GM18508 (cell line): ENCODE measurements at regions not wholly inside any gene's neighbourhood (a gene's known extent, or its start where the extent isn't known, plus 50 kb on each side); places are given as distances from the start of the nearest gene placed in this dataset.
"Not testable (repeated sequence)": the region's sequence is repeated elsewhere in the genome, so short reads cannot be mapped to it uniquely, and the experiment has no call there.

Source experiments
- ATAC-seq: cut with Tn5 transposase; IDR thresholded peaks from one replicate; pipeline ENCODE4 v1.9.1; 2021; ENCODE audit warnings: moderate number of reproducible peaks; ENCODE audit not compliant: insufficient read depth, unreplicated experiment

DNA sequence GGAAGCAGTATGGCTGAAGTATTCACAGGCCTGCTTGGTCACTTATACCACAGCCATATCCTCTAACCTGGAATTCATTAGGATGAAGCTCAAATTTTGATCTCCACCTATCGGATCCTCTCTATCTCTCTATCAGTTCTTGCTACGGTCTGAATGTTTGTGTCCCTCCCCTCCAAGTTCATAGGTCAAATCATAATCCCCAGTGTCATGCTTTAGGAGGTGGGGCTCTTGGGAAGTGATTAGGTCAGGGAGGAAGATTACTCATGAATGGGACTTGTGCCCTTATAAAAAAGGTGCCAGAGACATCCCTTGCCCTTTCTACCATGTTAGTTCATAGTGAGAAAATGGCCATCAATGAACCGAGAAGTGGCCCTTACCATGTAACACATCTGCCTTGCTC lies 190.8 kb upstream of the MYLIP start:
- no peak for ATAC-seq

DNA sequence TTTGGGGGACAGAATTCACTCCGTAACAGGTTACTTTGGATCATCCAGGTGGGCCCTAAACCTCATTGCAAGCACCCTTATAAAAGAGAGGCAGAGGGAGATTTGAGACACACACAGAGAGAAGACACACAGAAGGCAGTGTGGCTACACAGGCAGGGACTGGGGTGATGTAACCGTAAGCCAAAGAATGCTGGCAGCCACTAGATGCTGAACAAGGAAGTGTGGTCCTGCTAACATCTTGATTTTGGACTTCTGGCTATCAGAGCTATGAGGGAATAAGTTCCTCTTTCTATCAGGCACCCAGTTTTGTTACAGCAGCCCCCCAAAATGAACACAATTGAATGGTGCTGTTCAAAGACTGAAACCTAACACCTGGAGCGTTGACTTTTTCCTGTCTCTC lies 191.3 kb upstream of the MYLIP start:
- ATAC-seq, result no peak

GRCh38 chr6:15936503-15936902 lies 192.4 kb upstream of the MYLIP start:
- peak; percentile 64 for ATAC-seq

GRCh38 chr6:15935661-15936060 lies 193.2 kb upstream of the MYLIP start:
- ATAC-seq, result no peak

GRCh38 chr6:15931697-15932096 lies 197.2 kb upstream of the MYLIP start:
- ATAC-seq, result not testable (repeated sequence)

GRCh38 chr6:15930207-15930606 lies 198.7 kb upstream of the MYLIP start:
- no peak for ATAC-seq

- ATAC-seq, result no peak
These were observed 199.2 kb upstream of the MYLIP start for GRCh38 chr6:15929685-15930084.

DNA sequence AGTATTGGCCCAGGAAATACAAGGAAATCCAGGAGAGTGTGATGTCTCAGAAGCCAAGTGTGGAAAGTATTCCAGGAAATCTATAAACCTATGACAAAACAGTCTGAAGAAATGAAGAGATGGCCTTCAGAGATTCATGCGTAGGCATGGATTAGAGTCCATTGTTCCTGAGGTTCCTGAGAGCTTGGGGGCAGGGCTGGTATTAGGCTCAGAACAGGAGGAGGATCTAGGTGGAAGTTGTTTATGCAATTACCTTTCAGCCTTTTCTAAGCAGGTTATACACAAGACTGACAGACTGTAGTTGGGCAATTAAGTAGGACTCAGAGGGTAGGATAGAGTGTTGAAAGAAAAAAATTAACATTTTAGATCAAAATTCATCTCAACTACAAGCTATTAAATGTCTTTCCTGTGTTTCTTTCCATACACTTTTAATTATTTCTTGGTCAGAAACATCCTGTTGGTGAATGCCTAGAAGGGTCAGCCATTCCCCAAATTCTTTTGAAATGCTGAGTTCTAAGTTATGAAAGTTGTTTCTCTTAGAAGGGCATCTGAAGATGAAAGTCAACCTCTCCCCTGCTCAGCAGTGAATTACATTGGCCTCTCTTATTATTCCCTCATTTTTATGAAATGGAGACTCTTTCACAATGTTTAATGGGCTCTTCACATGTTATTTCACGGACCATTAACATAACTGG lies 201.2 kb upstream of the MYLIP start:
- ATAC-seq, result no peak

DNA sequence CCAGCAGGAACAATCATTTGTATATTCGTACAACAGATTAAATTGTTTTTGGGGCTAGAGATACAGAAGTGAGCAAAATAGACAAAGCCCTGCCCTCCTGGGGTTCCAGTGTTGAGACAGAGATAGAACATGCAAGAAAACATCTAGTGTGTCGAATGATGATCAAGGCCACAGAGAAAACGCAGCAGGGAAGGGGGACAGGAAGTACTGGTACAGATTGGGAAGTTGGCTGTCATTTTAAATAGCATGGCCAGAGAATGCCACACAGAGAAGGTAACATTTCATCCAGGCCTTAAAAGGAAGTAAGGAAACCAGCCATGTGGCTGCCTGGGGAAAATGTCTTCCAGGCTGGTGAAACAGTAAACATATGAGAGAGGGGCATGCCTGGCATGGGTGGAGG lies 202.6 kb upstream of the MYLIP start:
- ATAC-seq, result no peak

DNA sequence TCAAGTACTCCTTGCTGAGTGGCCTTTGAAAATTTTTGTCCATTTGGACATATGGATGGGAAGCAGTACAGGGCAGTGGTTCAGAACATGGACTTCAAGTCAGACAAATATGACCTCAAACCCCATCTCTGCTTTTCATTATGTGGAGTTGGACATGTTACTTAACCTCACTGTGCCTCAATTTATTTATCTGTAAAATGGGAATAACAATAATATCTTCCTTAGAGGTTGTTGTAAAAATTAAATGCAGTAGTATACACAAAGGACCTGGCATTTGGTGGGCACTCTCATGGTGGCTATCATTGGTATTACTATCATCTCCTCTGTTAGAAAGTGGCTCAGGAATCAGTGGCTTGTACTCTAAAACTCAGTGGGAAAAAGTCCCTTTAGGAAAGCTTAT lies 204.0 kb upstream of the MYLIP start:
- no peak for ATAC-seq

DNA sequence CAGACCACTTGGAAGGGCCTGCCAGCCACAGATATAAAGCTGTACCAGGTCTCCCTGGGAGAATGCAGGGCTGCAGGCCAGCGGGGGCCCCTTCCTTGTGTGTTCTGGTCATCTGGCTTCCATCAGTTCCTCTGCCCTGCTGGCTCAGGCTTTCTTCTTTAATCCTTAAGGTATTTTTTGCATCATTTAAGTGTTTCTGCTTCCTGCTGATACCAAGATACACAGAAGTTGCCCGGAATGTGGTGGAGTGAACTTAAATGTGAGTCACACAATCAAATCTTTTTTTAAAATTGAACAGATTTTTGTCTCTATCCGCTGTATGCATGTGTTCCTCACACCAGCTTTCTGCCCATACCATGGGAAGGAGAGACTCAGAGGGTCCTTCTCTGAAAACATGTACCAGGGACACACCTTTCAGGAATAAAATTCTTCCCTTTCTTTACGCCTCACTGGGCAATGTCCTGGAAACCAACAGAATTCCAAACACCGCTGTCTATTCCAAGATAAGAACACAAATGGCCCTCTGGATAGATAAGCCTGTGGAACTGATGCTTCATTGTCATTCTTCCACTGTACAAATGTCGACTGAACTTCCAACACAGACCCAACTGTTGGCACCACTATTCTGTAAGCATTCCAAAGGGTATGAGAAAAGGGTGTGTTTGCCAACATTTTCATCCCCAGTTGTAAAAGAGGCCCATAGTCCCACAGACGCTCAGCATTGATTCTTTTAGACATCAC lies 206.2 kb upstream of the MYLIP start:
- ATAC-seq, result no peak

GRCh38 chr6:15921243-15921642 lies 207.6 kb upstream of the MYLIP start:
- no peak for ATAC-seq

GRCh38 chr6:15916581-15916980 lies 212.3 kb upstream of the MYLIP start:
- no peak for ATAC-seq

GRCh38 chr6:15915508-15916178 lies 213.2 kb upstream of the MYLIP start:
- ATAC-seq, result no peak

- ATAC-seq, result no peak
These were observed 214.3 kb upstream of the MYLIP start for GRCh38 chr6:15914553-15914952.

DNA sequence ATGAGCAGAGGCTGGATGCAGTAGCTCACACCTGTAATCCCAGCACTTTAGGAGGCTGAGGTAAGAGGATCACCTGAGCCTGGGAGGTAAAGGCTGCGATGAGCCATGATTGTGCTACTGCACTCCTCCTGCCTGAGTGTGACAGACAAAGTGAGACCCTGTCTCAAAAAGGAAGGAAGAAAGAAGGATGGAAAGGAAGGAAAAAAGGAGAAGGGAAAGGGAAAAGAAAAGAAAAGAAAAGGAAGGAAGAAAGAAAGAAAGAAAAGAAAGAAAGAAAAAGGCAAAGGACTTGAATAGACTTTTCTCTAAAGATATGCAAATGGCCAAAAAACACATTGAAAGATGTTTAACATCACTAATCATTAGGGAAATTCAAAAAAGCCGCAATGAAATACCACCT lies 215.3 kb upstream of the MYLIP start:
- ATAC-seq, result no peak

GRCh38 chr6:15912505-15913400 lies 216.1 kb upstream of the MYLIP start:
- no peak for ATAC-seq

DNA sequence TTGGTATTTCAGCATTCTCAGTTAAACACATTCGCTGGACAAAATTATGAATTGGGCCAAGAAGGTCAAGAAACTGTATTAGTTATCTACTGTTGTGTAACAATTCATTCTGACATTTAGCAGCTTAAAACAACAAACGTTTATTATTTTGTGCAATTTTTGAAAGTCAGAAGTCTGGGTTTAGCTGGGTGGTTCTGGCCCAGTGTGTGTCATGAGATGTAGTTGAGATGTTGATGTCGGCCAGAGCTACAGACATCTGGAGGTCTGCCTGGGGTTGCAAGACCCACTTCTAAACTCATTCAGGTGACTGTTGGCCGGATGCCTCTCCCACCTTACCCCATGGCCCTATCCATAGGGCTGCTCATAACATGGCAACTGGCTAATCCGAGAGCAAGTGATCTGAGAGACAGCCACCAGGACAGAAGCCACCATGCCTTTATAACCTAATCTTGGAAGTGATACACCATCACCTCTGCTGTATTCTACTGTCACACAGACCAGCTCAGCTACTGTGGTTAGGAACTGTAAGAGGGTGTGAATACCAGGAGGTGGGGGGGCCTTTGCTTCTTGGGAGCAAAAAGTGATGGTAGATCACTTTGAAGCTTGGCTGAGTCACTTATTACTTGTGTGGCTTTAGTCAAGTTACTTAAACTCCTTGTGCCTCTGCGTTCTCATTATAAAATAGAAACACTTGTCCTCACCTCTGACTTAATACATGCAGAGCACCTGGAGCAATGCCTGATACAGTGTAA lies 217.0 kb upstream of the MYLIP start:
- ATAC-seq, result no peak

GRCh38 chr6:15909290-15910070 lies 219.4 kb upstream of the MYLIP start:
- ATAC-seq, result no peak
